Lung (tissue), 11 donors: ENCODE measurements at regions not wholly inside any gene's neighbourhood (a gene's known extent, or its start where the extent isn't known, plus 50 kb on each side); places are given as distances from the start of the nearest gene placed in this dataset.

Source experiments
- ATAC-seq: fragments of 200-7000 bp; cut with Tn5 transposase; one replicate; pipeline ENCODE4 v1.9.1; 2020; ENCODE audit warnings: moderate number of reproducible peaks; ENCODE audit not compliant: insufficient read depth, low FRiP score
- DNase-seq, 3 donors: peaks; one replicate each; pipeline ENCODE4 v3.0.0-alpha.2; 2013 to 2017
- H3K27ac ChIP-seq, 2 donors: one replicate each; pipeline ENCODE4 v1.5.1; 2013; ENCODE audit warnings: mild to moderate bottlenecking in 2 of 2, moderate library complexity in 2 of 2, control low read depth in 1 of 2, inconsistent platforms in 1 of 2, low read depth in 1 of 2, low read length in 1 of 2
- H3K27me3 ChIP-seq, 3 donors: one replicate each; pipeline ENCODE4 v1.5.1; 2013; ENCODE audit warnings: low read length in 2 of 3; ENCODE audit not compliant: control insufficient read depth in 3 of 3, insufficient read depth in 3 of 3
- H3K36me3 ChIP-seq, 4 donors: one replicate each; pipeline ENCODE4 v1.5.1; 2013; ENCODE audit warnings: low read length in 4 of 4, mild to moderate bottlenecking in 1 of 4, moderate library complexity in 1 of 4; ENCODE audit not compliant: control insufficient read depth in 4 of 4, insufficient read depth in 4 of 4
- H3K4me1 ChIP-seq, 5 donors: one replicate each; pipeline ENCODE4 v1.5.1; 2013; ENCODE audit warnings: low read length in 5 of 5, mild to moderate bottlenecking in 2 of 5, moderate library complexity in 1 of 5; ENCODE audit not compliant: control insufficient read depth in 5 of 5, insufficient read depth in 5 of 5
- H3K4me3 ChIP-seq: one replicate; pipeline ENCODE4 v1.5.1; 2013; ENCODE audit warnings: mild to moderate bottlenecking, control low read depth, moderate library complexity
- H3K9ac ChIP-seq, 2 donors: one replicate each; pipeline ENCODE4 v1.5.1; 2013; ENCODE audit warnings: low read length in 2 of 2, control low read depth in 1 of 2; ENCODE audit not compliant: insufficient read depth in 1 of 2
- H3K9me3 ChIP-seq, 4 donors: one replicate each; pipeline ENCODE4 v1.5.1; 2013; ENCODE audit warnings: low read length in 3 of 4, mild to moderate bottlenecking in 1 of 4, moderate library complexity in 1 of 4; ENCODE audit not compliant: control insufficient read depth in 4 of 4, insufficient read depth in 3 of 4
- WGBS, 2 donors: extraction: QIAGEN DNeasy Blood & Tissue Kit; methylation state at CpG; one replicate each; pipeline ENCODE4 v1.1.7; 2013; 5-methylcytosine and 5-hydroxymethylcytosine counted together
- TF ChIP-seq, protein P1 (sequence below): IDR thresholded peaks from 2 replicates; pipeline ENCODE4 v1.5.1; 2012; ENCODE audit warnings: mild to moderate bottlenecking; ENCODE audit errors: control extremely low read depth, extremely low read depth
- donor health status: control.
- donor health status: control.
- donor health status: Bipolar disorder and iron deficiency.
- donor health status: healthy.
- donor health status: DM: yes; HTN: yes; CAD: no.

DNA sequence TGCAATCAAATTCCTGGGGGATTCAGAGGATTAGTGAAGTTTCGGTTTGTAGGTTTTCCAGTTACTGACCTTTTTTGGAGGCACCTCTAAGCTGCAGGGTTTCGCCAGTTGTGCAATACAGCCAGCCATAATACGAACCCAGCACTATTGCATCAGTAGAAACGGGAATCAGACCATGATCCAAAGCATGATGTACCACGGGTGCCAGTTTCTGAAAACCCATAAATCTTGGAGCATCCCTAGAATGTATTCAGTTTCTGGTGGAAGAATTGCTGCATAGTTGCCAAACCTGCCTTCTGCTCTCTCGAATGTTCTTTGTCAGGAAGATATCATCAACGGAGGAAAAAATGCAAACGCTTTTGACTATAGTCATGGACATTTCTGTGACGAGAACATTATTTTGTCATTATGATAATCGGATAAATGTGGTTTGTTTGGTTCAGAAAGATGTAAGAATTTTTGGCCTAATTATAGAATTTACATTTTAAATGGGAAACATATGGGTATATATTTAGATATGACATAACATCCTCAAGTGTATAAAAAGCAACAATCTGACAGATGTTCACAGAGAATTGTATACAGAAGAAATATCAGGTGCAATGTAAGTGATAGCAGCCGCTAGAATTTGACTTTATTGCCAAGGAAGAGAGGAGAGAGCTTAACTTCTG lies 186.2 kb upstream of the PRKCQ start:
- DNase-seq (peak; percentile 40 to 87 (median 74)), ATAC-seq (no peak)
- TF ChIP-seq, protein P1, sequence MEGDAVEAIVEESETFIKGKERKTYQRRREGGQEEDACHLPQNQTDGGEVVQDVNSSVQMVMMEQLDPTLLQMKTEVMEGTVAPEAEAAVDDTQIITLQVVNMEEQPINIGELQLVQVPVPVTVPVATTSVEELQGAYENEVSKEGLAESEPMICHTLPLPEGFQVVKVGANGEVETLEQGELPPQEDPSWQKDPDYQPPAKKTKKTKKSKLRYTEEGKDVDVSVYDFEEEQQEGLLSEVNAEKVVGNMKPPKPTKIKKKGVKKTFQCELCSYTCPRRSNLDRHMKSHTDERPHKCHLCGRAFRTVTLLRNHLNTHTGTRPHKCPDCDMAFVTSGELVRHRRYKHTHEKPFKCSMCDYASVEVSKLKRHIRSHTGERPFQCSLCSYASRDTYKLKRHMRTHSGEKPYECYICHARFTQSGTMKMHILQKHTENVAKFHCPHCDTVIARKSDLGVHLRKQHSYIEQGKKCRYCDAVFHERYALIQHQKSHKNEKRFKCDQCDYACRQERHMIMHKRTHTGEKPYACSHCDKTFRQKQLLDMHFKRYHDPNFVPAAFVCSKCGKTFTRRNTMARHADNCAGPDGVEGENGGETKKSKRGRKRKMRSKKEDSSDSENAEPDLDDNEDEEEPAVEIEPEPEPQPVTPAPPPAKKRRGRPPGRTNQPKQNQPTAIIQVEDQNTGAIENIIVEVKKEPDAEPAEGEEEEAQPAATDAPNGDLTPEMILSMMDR, result no peak
- Histone ChIP-seq H3K4me1 (peaks cover 0 to 14% (median 0%) of the 10 kb centered on the region in 5 donors), H3K27ac (no peak overlapping the region), H3K27me3 (no peaks in the 10 kb centered on the region), H3K9ac (no peak overlapping the region), H3K36me3 (no peaks in the 10 kb centered on the region), H3K9me3 (peaks cover 0 to 10% (median 0%) of the 10 kb centered on the region in 4 donors), H3K4me3 (no peak overlapping the region)
- WGBS, 2 donors, result 58% methylated on average over 11 of the region's 11 CpGs

DNA sequence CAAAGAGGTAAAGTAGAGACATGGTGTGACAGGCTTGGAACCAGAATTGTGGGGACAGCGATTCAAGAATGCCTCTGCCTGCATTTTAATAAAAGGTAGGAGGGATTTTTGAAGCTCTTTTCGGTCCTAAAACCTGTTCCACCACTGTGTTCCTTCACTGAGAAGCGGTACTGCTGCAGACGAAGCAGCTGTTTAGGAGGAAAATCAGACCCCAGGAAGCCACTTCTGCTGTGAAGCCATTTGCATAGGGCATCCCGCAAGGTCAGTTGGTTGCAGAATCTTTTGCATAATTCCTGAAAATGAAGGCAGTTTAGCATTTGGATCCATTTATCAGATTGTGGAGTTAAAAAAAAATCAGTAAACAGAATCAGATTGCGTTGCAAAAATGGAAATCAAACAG lies 183.3 kb upstream of the PRKCQ start:
- Histone ChIP-seq H3K27me3 (no peaks in the 10 kb centered on the region), H3K4me3 (no peak overlapping the region), H3K9ac (no peak overlapping the region), H3K36me3 (no peaks in the 10 kb centered on the region), H3K27ac (no peak overlapping the region), H3K9me3 (peaks cover 0 to 12% (median 0%) of the 10 kb centered on the region in 4 donors), H3K4me1 (peaks cover 0 to 14% (median 0%) of the 10 kb centered on the region in 5 donors)
- ATAC-seq, result no peak
- WGBS, 2 donors, result 50 to 67% methylated on average over 6 of the region's 6 CpGs
- TF ChIP-seq, protein P1, result no peak
- no peak for DNase-seq

DNA sequence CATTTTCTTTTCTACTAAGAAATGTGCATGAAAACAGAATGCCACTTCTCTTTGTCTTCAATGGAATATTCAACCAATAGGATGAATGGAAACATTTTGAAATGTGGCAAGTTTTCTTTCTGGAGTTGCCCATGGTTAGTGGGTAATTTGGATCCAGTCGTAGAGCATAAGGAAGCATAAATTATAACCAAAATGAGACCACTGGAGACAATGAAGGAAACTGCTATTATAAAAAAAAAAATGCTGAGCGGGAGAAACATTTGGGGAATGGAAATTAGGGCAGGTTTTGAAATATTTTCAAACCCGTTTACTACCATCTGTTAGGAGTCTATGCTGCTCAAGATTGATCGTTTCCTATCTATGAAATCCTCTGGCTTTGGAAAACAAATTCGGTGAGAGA lies 182.9 kb upstream of the PRKCQ start:
- Histone ChIP-seq H3K9me3 (peaks cover 0 to 12% (median 0%) of the 10 kb centered on the region in 4 donors), H3K9ac (no peak overlapping the region), H3K36me3 (no peaks in the 10 kb centered on the region), H3K27ac (no peak overlapping the region), H3K27me3 (no peaks in the 10 kb centered on the region), H3K4me3 (no peak overlapping the region), H3K4me1 (peaks cover 0 to 14% (median 0%) of the 10 kb centered on the region in 5 donors)
- 47 to 55% methylated on average over 5 of the region's 5 CpGs for WGBS, 2 donors
- TF ChIP-seq, protein P1, result no peak
- ATAC-seq, result no peak
- DNase-seq, result no peak

DNA sequence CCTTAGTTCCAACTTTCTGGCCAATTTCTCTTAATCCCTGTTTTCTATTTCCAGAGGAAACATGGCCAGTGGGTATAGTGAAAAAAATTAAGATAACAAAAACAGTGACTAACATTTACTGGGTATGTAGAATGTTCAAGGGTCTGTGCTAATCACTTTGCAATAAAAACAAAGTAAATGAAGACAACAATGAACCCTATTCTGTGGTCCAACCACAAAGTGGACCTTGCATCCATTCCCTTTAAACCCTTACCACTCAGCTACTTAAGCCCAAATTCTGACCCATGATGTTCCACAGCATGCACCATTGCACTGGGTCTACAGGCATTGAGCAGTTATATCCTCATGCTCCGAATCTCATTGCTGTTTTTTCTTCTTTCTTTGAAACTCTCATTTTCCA lies 179.9 kb upstream of the PRKCQ start:
- peaks cover 0 to 14% (median 0%) of the 10 kb centered on the region in 4 donors for H3K9me3 ChIP-seq
- H3K4me1 ChIP-seq, result no peaks in the 10 kb centered on the region
- TF ChIP-seq, protein P1, result no peak
- ATAC-seq, result no peak
- WGBS, 2 donors, result 86 to 93% methylated on average over 1 of the region's 1 CpG
- H3K9ac ChIP-seq, result no peak overlapping the region
- no peak overlapping the region for H3K4me3 ChIP-seq
- no peaks in the 10 kb centered on the region for H3K27me3 ChIP-seq
- DNase-seq, result no peak
- H3K36me3 ChIP-seq, result no peaks in the 10 kb centered on the region
- H3K27ac ChIP-seq, result no peak overlapping the region
